OCI-LY1 (cell line): ENCODE measurements at regions not wholly inside any gene's neighbourhood (a gene's known extent, or its start where the extent isn't known, plus 50 kb on each side); places are given as distances from the start of the nearest gene placed in this dataset.
"Not testable (repeated sequence)": the region's sequence is repeated elsewhere in the genome, so short reads cannot be mapped to it uniquely, and the experiment has no call there.

Experiments used
- H2AFZ ChIP-seq: fragments of 200-600 bp; sonication (generic), shearing (Covaris generic); 2 replicates; pipeline ENCODE4 v1.6.0; 2014; ENCODE audit warnings: antibody characterized with exemption, mild to moderate bottlenecking, low read length
- H3F3A ChIP-seq: fragments of 200-600 bp; sonication (generic), shearing (Covaris generic); 2 replicates; pipeline ENCODE4 v1.6.0; 2014; ENCODE audit warnings: mild to moderate bottlenecking, antibody characterized with exemption, low read length, moderate library complexity; ENCODE audit not compliant: insufficient read depth
- H3K27ac ChIP-seq: fragments of 200-600 bp; sonication (generic); 2 replicates; pipeline ENCODE4 v1.5.1; 2014; ENCODE audit warnings: low read length, mixed run types, mild to moderate bottlenecking, low read depth; ENCODE audit not compliant: poor library complexity, severe bottlenecking
- H3K27me3 ChIP-seq: fragments of 200-600 bp; sonication (generic); 2 replicates; pipeline ENCODE4 v1.6.0; 2014; ENCODE audit warnings: antibody characterized with exemption, mild to moderate bottlenecking, low read length, moderate library complexity; ENCODE audit not compliant: insufficient read depth
- H3K36me3 ChIP-seq: fragments of 200-600 bp; sonication (generic); 2 replicates; pipeline ENCODE4 v1.6.1; 2014; ENCODE audit warnings: mild to moderate bottlenecking, antibody characterized with exemption, low read length, moderate library complexity, mixed read lengths; ENCODE audit not compliant: insufficient read depth
- H3K4me1 ChIP-seq: fragments of 200-600 bp; sonication (generic); 2 replicates; pipeline ENCODE4 v1.5.1; 2014; ENCODE audit warnings: mild to moderate bottlenecking, low read length, moderate library complexity; ENCODE audit not compliant: insufficient read depth, severe bottlenecking
- H3K4me2 ChIP-seq: fragments of 200-600 bp; sonication (generic), shearing (Covaris generic); 2 replicates; pipeline ENCODE4 v1.6.1; 2014; ENCODE audit warnings: low read length
- H3K4me3 ChIP-seq: fragments of 200-600 bp; sonication (generic); 2 replicates; pipeline ENCODE4 v1.5.1; 2014; ENCODE audit warnings: low read length, low read depth, mild to moderate bottlenecking, mixed read lengths; ENCODE audit not compliant: poor library complexity, severe bottlenecking
- H3K79me2 ChIP-seq: fragments of 200-600 bp; shearing (Covaris generic); 2 replicates; pipeline ENCODE4 v1.6.1; 2016; ENCODE audit warnings: mixed run types, low read length, mixed read lengths; ENCODE audit not compliant: insufficient read depth
- H3K9ac ChIP-seq: fragments of 200-600 bp; sonication (generic), shearing (Covaris generic); 2 replicates; pipeline ENCODE4 v1.6.1; 2014; ENCODE audit warnings: mild to moderate bottlenecking, low read length, mixed read lengths
- H3K9me2 ChIP-seq: fragments of 200-600 bp; sonication (generic), shearing (Covaris generic); 2 replicates; pipeline ENCODE4 v1.6.1; 2014; ENCODE audit warnings: low read depth, mild to moderate bottlenecking, low read length, mixed read lengths
- H3K9me3 ChIP-seq: fragments of 200-600 bp; shearing (Covaris generic); 2 replicates; pipeline ENCODE4 v1.6.1; 2014; ENCODE audit warnings: low read length, mixed read lengths
- H4K20me1 ChIP-seq: fragments of 200-600 bp; sonication (generic), shearing (Covaris generic); 2 replicates; pipeline ENCODE4 v1.6.0; 2016; ENCODE audit warnings: mild to moderate bottlenecking, low read length; ENCODE audit not compliant: insufficient read depth
- EZH2 ChIP-seq: fragments of 200-600 bp; sonication (generic), shearing (Covaris generic); IDR thresholded peaks from 2 replicates; pipeline ENCODE4 v1.8.0; 2017; ENCODE audit warnings: borderline replicate concordance, mixed run types, mild to moderate bottlenecking, antibody characterized with exemption, low read length, moderate library complexity, mixed read lengths
- TF ChIP-seq, protein P1 (sequence below): fragments of 200-600 bp; sonication (generic), shearing (Covaris generic); IDR thresholded peaks from 2 replicates; pipeline ENCODE4 v1.5.1; 2017; ENCODE audit warnings: mild to moderate bottlenecking, antibody characterized with exemption, low read length, moderate library complexity, mixed read lengths

DNA sequence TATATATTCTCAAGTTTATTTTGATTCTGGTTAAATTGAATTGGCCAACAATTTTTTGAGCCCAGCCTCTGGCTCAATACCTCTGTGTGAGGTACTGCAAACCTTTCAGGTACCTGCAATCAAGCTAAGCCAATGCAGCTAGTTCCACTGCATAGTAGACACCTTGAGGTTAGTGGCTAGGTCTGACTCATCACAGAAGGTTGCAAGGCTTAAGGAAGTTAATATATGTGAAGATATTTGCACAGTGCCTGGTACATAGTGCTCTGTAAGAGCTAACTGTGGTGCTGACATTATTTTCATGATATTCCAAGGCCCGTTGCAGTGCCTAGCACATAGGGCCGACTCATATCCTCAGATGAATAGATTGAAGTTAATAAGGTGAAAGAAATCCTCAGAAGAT is 330.5 kb upstream of the KAZN start:
- Histone ChIP-seq H3K27ac (no peak overlapping the region), H3F3A (no peaks in the 10 kb centered on the region), H3K9me2 (no peaks in the 10 kb centered on the region), H2AFZ (no peak overlapping the region), H3K79me2 (no peaks in the 10 kb centered on the region), H4K20me1 (no peaks in the 10 kb centered on the region), H3K9ac (no peak overlapping the region), H3K27me3 (no peaks in the 10 kb centered on the region), H3K4me1 (no peaks in the 10 kb centered on the region), H3K36me3 (no peaks in the 10 kb centered on the region), H3K4me2 (no peak overlapping the region), H3K9me3 (no peaks in the 10 kb centered on the region), H3K4me3 (no peak overlapping the region)
- no peak for TF ChIP-seq EZH2
- TF ChIP-seq, protein P1, sequence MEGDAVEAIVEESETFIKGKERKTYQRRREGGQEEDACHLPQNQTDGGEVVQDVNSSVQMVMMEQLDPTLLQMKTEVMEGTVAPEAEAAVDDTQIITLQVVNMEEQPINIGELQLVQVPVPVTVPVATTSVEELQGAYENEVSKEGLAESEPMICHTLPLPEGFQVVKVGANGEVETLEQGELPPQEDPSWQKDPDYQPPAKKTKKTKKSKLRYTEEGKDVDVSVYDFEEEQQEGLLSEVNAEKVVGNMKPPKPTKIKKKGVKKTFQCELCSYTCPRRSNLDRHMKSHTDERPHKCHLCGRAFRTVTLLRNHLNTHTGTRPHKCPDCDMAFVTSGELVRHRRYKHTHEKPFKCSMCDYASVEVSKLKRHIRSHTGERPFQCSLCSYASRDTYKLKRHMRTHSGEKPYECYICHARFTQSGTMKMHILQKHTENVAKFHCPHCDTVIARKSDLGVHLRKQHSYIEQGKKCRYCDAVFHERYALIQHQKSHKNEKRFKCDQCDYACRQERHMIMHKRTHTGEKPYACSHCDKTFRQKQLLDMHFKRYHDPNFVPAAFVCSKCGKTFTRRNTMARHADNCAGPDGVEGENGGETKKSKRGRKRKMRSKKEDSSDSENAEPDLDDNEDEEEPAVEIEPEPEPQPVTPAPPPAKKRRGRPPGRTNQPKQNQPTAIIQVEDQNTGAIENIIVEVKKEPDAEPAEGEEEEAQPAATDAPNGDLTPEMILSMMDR, result no peak

DNA sequence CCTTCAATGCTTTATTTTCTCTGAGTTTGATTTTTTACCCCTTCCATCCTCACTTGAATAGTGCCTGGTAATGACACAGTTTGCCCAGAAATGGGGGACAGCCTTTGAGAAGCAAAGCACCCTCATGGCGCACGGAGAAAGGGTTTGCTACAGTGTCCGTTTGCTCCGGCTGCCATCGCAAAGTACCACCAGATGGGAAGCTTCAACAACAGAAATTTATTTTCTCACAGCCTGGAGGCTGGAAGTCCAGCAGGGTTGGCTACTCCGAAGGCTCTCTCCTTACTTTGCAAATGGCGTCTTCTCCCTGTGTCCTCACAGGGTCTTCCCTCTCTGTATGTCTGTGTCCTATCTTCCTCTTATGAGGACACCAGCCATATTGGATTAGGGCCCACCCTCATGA is 327.7 kb upstream of the KAZN start:
- H3K27ac ChIP-seq, result no peak overlapping the region
- no peaks in the 10 kb centered on the region for H3K79me2 ChIP-seq
- H4K20me1 ChIP-seq, result no peaks in the 10 kb centered on the region
- no peaks in the 10 kb centered on the region for H3K27me3 ChIP-seq
- no peaks in the 10 kb centered on the region for H3K4me1 ChIP-seq
- no peak overlapping the region for H3K4me2 ChIP-seq
- no peaks in the 10 kb centered on the region for H3K9me2 ChIP-seq
- H3K36me3 ChIP-seq, result no peaks in the 10 kb centered on the region
- no peaks in the 10 kb centered on the region for H3F3A ChIP-seq
- TF ChIP-seq, protein P1, result no peak
- TF ChIP-seq EZH2, result no peak
- no peak overlapping the region for H3K4me3 ChIP-seq
- no peak overlapping the region for H2AFZ ChIP-seq
- no peak overlapping the region for H3K9ac ChIP-seq
- H3K9me3 ChIP-seq, result no peaks in the 10 kb centered on the region

DNA sequence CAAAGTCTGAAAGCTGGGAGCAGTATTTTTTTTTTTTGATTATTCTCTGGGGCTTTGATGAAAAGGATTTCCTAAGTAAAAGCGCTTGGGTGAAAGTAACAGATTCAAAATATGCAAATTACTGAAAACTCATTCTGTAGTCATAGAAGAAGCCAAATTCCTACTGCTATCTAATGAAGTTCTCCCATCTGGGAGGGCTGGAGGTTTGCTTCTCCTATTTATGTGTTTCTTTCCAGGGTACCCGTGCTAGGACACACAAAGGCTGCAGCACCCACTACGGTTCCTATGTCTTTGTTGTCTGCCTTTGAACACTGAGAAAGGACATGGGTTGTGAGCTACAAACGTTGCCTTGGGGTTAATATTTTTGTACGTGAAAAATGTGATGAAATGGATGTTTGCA is 324.7 kb upstream of the KAZN start:
- Histone ChIP-seq H3K4me2 (no peak overlapping the region), H3K36me3 (no peaks in the 10 kb centered on the region), H3K27me3 (no peaks in the 10 kb centered on the region), H2AFZ (no peak overlapping the region), H3K4me1 (no peaks in the 10 kb centered on the region), H3F3A (no peaks in the 10 kb centered on the region), H3K9me2 (no peaks in the 10 kb centered on the region), H3K4me3 (no peak overlapping the region), H3K27ac (no peak overlapping the region), H3K9me3 (no peaks in the 10 kb centered on the region), H3K9ac (no peak overlapping the region), H4K20me1 (no peaks in the 10 kb centered on the region), H3K79me2 (no peaks in the 10 kb centered on the region)
- TF ChIP-seq, protein P1, result no peak
- TF ChIP-seq EZH2, result no peak

DNA sequence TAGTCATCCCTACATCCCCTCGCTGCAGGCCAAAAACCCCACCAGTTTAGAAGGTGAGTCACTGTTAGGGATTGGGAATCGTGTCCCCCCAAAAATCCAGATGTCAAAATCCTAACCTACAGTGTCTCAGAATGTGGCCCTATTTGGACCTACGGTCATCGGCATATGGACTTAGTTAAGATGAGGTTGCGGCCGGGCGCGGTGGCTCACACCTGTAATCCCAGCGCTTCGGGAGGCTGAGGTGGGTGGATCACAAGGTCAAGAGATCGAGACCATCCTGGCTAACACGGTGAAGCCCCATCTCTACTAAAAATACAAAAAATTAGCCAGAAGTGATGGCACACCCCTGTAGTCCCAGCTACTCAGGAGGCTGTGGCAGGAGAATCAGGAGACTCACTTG is 318.6 kb upstream of the KAZN start:
- not testable (repeated sequence) for H3K4me2 ChIP-seq

More for the DNA sequence above, 318.6 kb upstream of the KAZN start:
- not testable (repeated sequence) for H3K4me1 ChIP-seq, H3F3A ChIP-seq, H3K9me3 ChIP-seq, H3K79me2 ChIP-seq, H3K36me3 ChIP-seq, H3K9me2 ChIP-seq, H3K27me3 ChIP-seq, H3K9ac ChIP-seq, H3K27ac ChIP-seq, H2AFZ ChIP-seq, H4K20me1 ChIP-seq, H3K4me3 ChIP-seq
